ENCODE measurements at regions not wholly inside any gene's neighbourhood (a gene's known extent, or its start where the extent isn't known, plus 50 kb on each side); places are given as distances from the start of the nearest gene placed in this dataset.

GRCh38 chr5:103724271-103724670, 161.7 kb upstream of the NUDT12 start:
- H3K27ac Mint-ChIP-seq (ENCODE audit: unreplicated experiment), result no peak overlapping the region
- H3K36me3 Mint-ChIP-seq (ENCODE audit: insufficient read depth, unreplicated experiment), result no peaks in the 10 kb centered on the region
- no peaks in the 10 kb centered on the region for H3K4me1 Mint-ChIP-seq (ENCODE audit: low read depth, unreplicated experiment)
- no peak for DNase-seq
- TF ChIP-seq CTCF (IDR thresholded peaks at IDR 0.05; ENCODE audit: unreplicated experiment), result no peak
- no TSS peak for BruUV-seq (replicated peaks)
- intact Hi-C loops (cut with micrococcal nuclease; ENCODE audit: unreplicated experiment), result no loop called here
- no peak overlapping the region for H3K4me3 Mint-ChIP-seq (ENCODE audit: low read depth, unreplicated experiment)
- CTCF ChIA-PET, result no interaction called here
- no peaks in the 10 kb centered on the region for H3K27me3 Mint-ChIP-seq (ENCODE audit: unreplicated experiment)
- peaks cover 10% of the 10 kb centered on the region for H3K9me3 Mint-ChIP-seq (ENCODE audit: low read depth, unreplicated experiment)

- BruUV-seq (replicated peaks), result no TSS peak
- no peaks in the 10 kb centered on the region for H3K4me1 Mint-ChIP-seq (ENCODE audit: low read depth, unreplicated experiment)
- intact Hi-C loops (cut with micrococcal nuclease; ENCODE audit: unreplicated experiment), result no loop called here
- H3K4me3 Mint-ChIP-seq (ENCODE audit: low read depth, unreplicated experiment), result no peak overlapping the region
- DNase-seq, result no peak
- CTCF ChIA-PET, result no interaction called here
- TF ChIP-seq CTCF (IDR thresholded peaks at IDR 0.05; ENCODE audit: unreplicated experiment), result no peak
- H3K27ac Mint-ChIP-seq (ENCODE audit: unreplicated experiment), result no peak overlapping the region
- H3K9me3 Mint-ChIP-seq (ENCODE audit: low read depth, unreplicated experiment), result peaks cover 17% of the 10 kb centered on the region
- H3K36me3 Mint-ChIP-seq (ENCODE audit: insufficient read depth, unreplicated experiment), result no peaks in the 10 kb centered on the region
- H3K27me3 Mint-ChIP-seq (ENCODE audit: unreplicated experiment), result no peaks in the 10 kb centered on the region
Observed at GRCh38 chr5:103721183-103721582, 158.6 kb upstream of the NUDT12 start.

GRCh38 chr5:103718108-103718507, 155.5 kb upstream of the NUDT12 start:
- DNase-seq, result no peak
- Mint-ChIP-seq H3K27ac (ENCODE audit: unreplicated experiment) (no peak overlapping the region), H3K4me3 (ENCODE audit: low read depth, unreplicated experiment) (no peak overlapping the region), H3K27me3 (ENCODE audit: unreplicated experiment) (no peaks in the 10 kb centered on the region), H3K9me3 (ENCODE audit: low read depth, unreplicated experiment) (peaks cover 14% of the 10 kb centered on the region), H3K4me1 (ENCODE audit: low read depth, unreplicated experiment) (no peaks in the 10 kb centered on the region), H3K36me3 (ENCODE audit: insufficient read depth, unreplicated experiment) (no peaks in the 10 kb centered on the region)
- BruUV-seq (replicated peaks), result no TSS peak
- no peak for TF ChIP-seq CTCF (IDR thresholded peaks at IDR 0.05; ENCODE audit: unreplicated experiment)
- CTCF ChIA-PET, result no interaction called here
- intact Hi-C loops (cut with micrococcal nuclease; ENCODE audit: unreplicated experiment), result no loop called here

GRCh38 chr5:103708601-103709000, 146.0 kb upstream of the NUDT12 start:
- DNase-seq, result no peak
- Mint-ChIP-seq H3K27ac (ENCODE audit: unreplicated experiment) (no peak overlapping the region), H3K9me3 (ENCODE audit: low read depth, unreplicated experiment) (no peaks in the 10 kb centered on the region), H3K4me1 (ENCODE audit: low read depth, unreplicated experiment) (no peaks in the 10 kb centered on the region), H3K4me3 (ENCODE audit: low read depth, unreplicated experiment) (no peak overlapping the region), H3K36me3 (ENCODE audit: insufficient read depth, unreplicated experiment) (no peaks in the 10 kb centered on the region), H3K27me3 (ENCODE audit: unreplicated experiment) (no peaks in the 10 kb centered on the region)
- no peak for TF ChIP-seq CTCF (IDR thresholded peaks at IDR 0.05; ENCODE audit: unreplicated experiment)
- intact Hi-C loops (cut with micrococcal nuclease; ENCODE audit: unreplicated experiment), result no loop called here
- no TSS peak for BruUV-seq (replicated peaks)
- CTCF ChIA-PET, result no interaction called here

Measured in Calu3 (cell line).